ENCODE measurements at regions not wholly inside any gene's neighbourhood (a gene's known extent, or its start where the extent isn't known, plus 50 kb on each side); places are given as distances from the start of the nearest gene placed in this dataset.
"Not testable (repeated sequence)": the region's sequence is repeated elsewhere in the genome, so short reads cannot be mapped to it uniquely, and the experiment has no call there.

- no peak for DNase-seq (ENCODE audit: low read depth in 2 of 2)
These were observed 56.1 kb downstream of the GPR85 start for GRCh38 chr7:113030489-113030888.

GRCh38 chr7:113026941-113027340 is 59.7 kb downstream of the GPR85 start:
- DNase-seq (ENCODE audit: low read depth in 2 of 2): no peak

- not testable (repeated sequence) for DNase-seq (ENCODE audit: low read depth in 2 of 2)
These were observed 69.3 kb downstream of the GPR85 start for GRCh38 chr7:113017144-113017857.

GRCh38 chr7:113015034-113015645 is 71.5 kb downstream of the GPR85 start:
- no peak for DNase-seq (ENCODE audit: low read depth in 2 of 2)

GRCh38 chr7:113013761-113014449 is 72.7 kb downstream of the GPR85 start:
- no peak for DNase-seq (ENCODE audit: low read depth in 2 of 2)

- not testable (repeated sequence) for DNase-seq (ENCODE audit: low read depth in 2 of 2)
These were observed 73.8 kb downstream of the GPR85 start for GRCh38 chr7:113012862-113013261.

GRCh38 chr7:113010377-113010776 is 76.2 kb downstream of the GPR85 start:
- DNase-seq (ENCODE audit: low read depth in 2 of 2): no peak

GRCh38 chr7:113008755-113009154 is 77.9 kb downstream of the GPR85 start:
- no peak for DNase-seq (ENCODE audit: low read depth in 2 of 2)

- no peak for DNase-seq (ENCODE audit: low read depth in 2 of 2)
These were observed 81.7 kb downstream of the GPR85 start for GRCh38 chr7:113004726-113005454.

GRCh38 chr7:113000316-113001020 is 86.2 kb downstream of the GPR85 start:
- no peak for DNase-seq (ENCODE audit: low read depth in 2 of 2)

- DNase-seq (ENCODE audit: low read depth in 2 of 2): no peak
These were observed 88.8 kb downstream of the GPR85 start for GRCh38 chr7:112997831-112998230.

GRCh38 chr7:112996331-112996871 is 90.2 kb downstream of the GPR85 start:
- DNase-seq (ENCODE audit: low read depth in 2 of 2): no peak

GRCh38 chr7:112995059-112995824 is 91.4 kb downstream of the GPR85 start:
- no peak for DNase-seq (ENCODE audit: low read depth in 2 of 2)

GRCh38 chr7:112994656-112995055 is 92.0 kb downstream of the GPR85 start:
- no peak for DNase-seq (ENCODE audit: low read depth in 2 of 2)

- DNase-seq (ENCODE audit: low read depth in 2 of 2): no peak
These were observed 96.0 kb downstream of the GPR85 start for GRCh38 chr7:112990624-112991023.

- DNase-seq (ENCODE audit: low read depth in 2 of 2): no peak
These were observed 97.1 kb downstream of the GPR85 start for GRCh38 chr7:112989531-112989930.

GRCh38 chr7:112987171-112987570 is 99.5 kb downstream of the GPR85 start:
- DNase-seq (ENCODE audit: low read depth in 2 of 2): no peak

GRCh38 chr7:112986256-112987031 is 100.2 kb downstream of the GPR85 start:
- no peak for DNase-seq (ENCODE audit: low read depth in 2 of 2)

- no peak for DNase-seq (ENCODE audit: low read depth in 2 of 2)
These were observed 101.1 kb downstream of the GPR85 start for GRCh38 chr7:112985377-112985987.

All from stimulated activated CD4-positive, alpha-beta T cell treated with anti-CD3 and anti-CD28 coated beads, Interleukin-12 subunit alpha, Interleukin-12 subunit beta, amount 100 ng/mL, for 24 hours (primary cell).